ENCODE measurements at regions not wholly inside any gene's neighbourhood (a gene's known extent, or its start where the extent isn't known, plus 50 kb on each side); places are given as distances from the start of the nearest gene placed in this dataset.
"Not testable (repeated sequence)": the region's sequence is repeated elsewhere in the genome, so short reads cannot be mapped to it uniquely, and the experiment has no call there.

DNA sequence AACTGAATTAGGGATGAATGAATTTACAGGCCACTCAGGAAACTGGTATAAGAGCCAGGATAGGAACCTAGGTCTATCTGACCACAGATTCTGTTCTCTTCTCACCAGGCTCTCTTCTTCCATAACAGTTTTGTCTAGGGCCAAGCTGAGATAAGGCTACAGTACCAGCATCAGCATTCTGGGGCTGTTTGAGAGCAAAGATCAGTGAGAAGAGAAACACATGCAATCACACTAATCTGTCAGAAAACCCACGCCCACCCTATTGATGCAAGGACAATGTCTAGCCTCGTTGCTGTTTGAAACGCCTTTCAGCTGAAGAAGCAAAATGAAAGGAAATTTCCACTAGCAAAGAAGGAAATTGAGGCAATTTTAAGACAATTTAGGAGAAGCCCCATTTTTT, 137.7 kb downstream of the LCA5 start (continued):
- TF ChIP-seq SRF (IDR thresholded peaks at IDR 0.05; ENCODE audit: low read depth, low read length), result no peak

- H2BK15ac ChIP-seq (ENCODE audit: low read length); H3K79me2 ChIP-seq (ENCODE audit: control insufficient read depth in 1 of 2, insufficient read depth in 2 of 2, low read length in 2 of 2); FAIRE-seq; H4K8ac ChIP-seq (ENCODE audit: extremely low read depth, insufficient read depth, low read length); H3K14ac ChIP-seq (ENCODE audit: insufficient read length); H2BK12ac ChIP-seq (ENCODE audit: low read depth, low read length); H3K27ac ChIP-seq (ENCODE audit: low read depth, low read length); H3K4me1 ChIP-seq (replicated peaks in 1 of 4; ENCODE audit: control insufficient read depth in 3 of 4, insufficient read depth in 4 of 4, low read length in 3 of 4); H2BK120ac ChIP-seq (replicated peaks; ENCODE audit: low read depth, low read length); H3K9me3 ChIP-seq (ENCODE audit: insufficient read depth in 2 of 2, low read depth in 1 of 2, low read length in 1 of 2); H3K23ac ChIP-seq (ENCODE audit: insufficient read length); H3K9ac ChIP-seq (replicated peaks in 1 of 4; ENCODE audit: extremely low read depth in 1 of 4, low read depth in 3 of 4, low read length in 3 of 4); H4K91ac ChIP-seq (replicated peaks; ENCODE audit: insufficient read length, low read length); H2AK5ac ChIP-seq (ENCODE audit: low read depth, low read length); H2BK5ac ChIP-seq (ENCODE audit: low read depth, low read length); H4K20me1 ChIP-seq (replicated peaks in 1 of 2; ENCODE audit: control insufficient read depth in 1 of 2, insufficient read depth in 2 of 2, low read length in 2 of 2); H3K79me1 ChIP-seq (ENCODE audit: low read depth, low read length); H3K4ac ChIP-seq (replicated peaks; ENCODE audit: insufficient read length, low read depth, low read length); DNase-seq (ENCODE audit: low read depth in 1 of 2, low spot score in 2 of 2); H3K56ac ChIP-seq (replicated peaks; ENCODE audit: insufficient read length, low read depth, low read length); CTCF ChIA-PET (ENCODE audit: partially characterized antibody); H3K27me3 ChIP-seq (replicated peaks in 1 of 4; ENCODE audit: control insufficient read depth in 3 of 4, extremely low read depth in 1 of 4, insufficient read depth in 3 of 4, low read length in 3 of 4); POLR2A ChIA-PET (ENCODE audit: partially characterized antibody); H2BK20ac ChIP-seq (ENCODE audit: low read length); H3K4me3 ChIP-seq (ENCODE audit: extremely low read depth in 1 of 4, insufficient read depth in 2 of 4, low read depth in 3 of 4, low read length in 4 of 4); H3K36me3 ChIP-seq (ENCODE audit: control insufficient read depth in 2 of 4, insufficient read depth in 4 of 4, low read length in 3 of 4); H3K23me2 ChIP-seq (ENCODE audit: low read depth, low read length); H4K5ac ChIP-seq (ENCODE audit: insufficient read length, low read depth, low read length); H3K18ac ChIP-seq (ENCODE audit: extremely low read depth, low read length); H3K4me2 ChIP-seq (ENCODE audit: insufficient read depth in 1 of 2, low read depth in 2 of 2, low read length in 2 of 2); H2AFZ ChIP-seq (ENCODE audit: low read length): not testable (repeated sequence)
- 97% methylated on average over 2 of the region's 2 CpGs; no CpG with 5 or more reads in 1 of the 2 experiments for WGBS, 2 experiments (ENCODE audit: extremely low coverage in 1 of 2, insufficient coverage in 1 of 2, insufficient read length in 1 of 2, insufficient replicate concordance in 2 of 2, low coverage in 1 of 2, low lambda C conversion rate in 2 of 2, missing lambda C conversion rate in 1 of 2)
Measured at GRCh38 chr6:79398617-79399016, 138.6 kb downstream of the LCA5 start.
